AG10803 (cell line): ENCODE measurements at regions not wholly inside any gene's neighbourhood (a gene's known extent, or its start where the extent isn't known, plus 50 kb on each side); places are given as distances from the start of the nearest gene placed in this dataset.

Experiments
- DNase-seq: peaks from one replicate; pipeline ENCODE4 v3.0.0; 2010; ENCODE audit warnings: low read depth
- H3K4me3 ChIP-seq: 2 replicates; pipeline ENCODE4 v1.5.1; 2011; ENCODE audit warnings: mild to moderate bottlenecking, low read length, control low read depth
- CTCF ChIP-seq: conservative IDR thresholded peaks from 2 replicates; pipeline ENCODE4 v1.5.1; 2011; ENCODE audit warnings: mild to moderate bottlenecking, low read length, control low read depth, inconsistent platforms

GRCh38 chr12:116339062-116339461, 61.6 kb upstream of the MED13L start:
- no peak overlapping the region for H3K4me3 ChIP-seq
- DNase-seq = no peak
- no peak for TF ChIP-seq CTCF

- TF ChIP-seq CTCF = no peak
- peak; percentile 46 for DNase-seq
- H3K4me3 ChIP-seq = no peak overlapping the region
Measured at GRCh38 chr12:116339800-116340371, 62.4 kb upstream of the MED13L start.

- no peak for TF ChIP-seq CTCF
- no peak for DNase-seq
- H3K4me3 ChIP-seq = no peak overlapping the region
Measured at GRCh38 chr12:116343331-116343884, 65.9 kb upstream of the MED13L start.

- H3K4me3 ChIP-seq = no peak overlapping the region
- DNase-seq = no peak
- TF ChIP-seq CTCF = no peak
Measured at GRCh38 chr12:116346222-116346621, 68.7 kb upstream of the MED13L start.

GRCh38 chr12:116346741-116347140, 69.2 kb upstream of the MED13L start:
- no peak overlapping the region for H3K4me3 ChIP-seq
- peak; percentile 91 for DNase-seq
- TF ChIP-seq CTCF = no peak

GRCh38 chr12:116347265-116347664, 69.8 kb upstream of the MED13L start:
- no peak for TF ChIP-seq CTCF
- H3K4me3 ChIP-seq = no peak overlapping the region
- no peak for DNase-seq

- no peak for TF ChIP-seq CTCF
- no peak for DNase-seq
- H3K4me3 ChIP-seq = no peak overlapping the region
Measured at GRCh38 chr12:116352315-116352835, 74.9 kb upstream of the MED13L start.
